ENCODE measurements at regions not wholly inside any gene's neighbourhood (a gene's known extent, or its start where the extent isn't known, plus 50 kb on each side); places are given as distances from the start of the nearest gene placed in this dataset.

DNA sequence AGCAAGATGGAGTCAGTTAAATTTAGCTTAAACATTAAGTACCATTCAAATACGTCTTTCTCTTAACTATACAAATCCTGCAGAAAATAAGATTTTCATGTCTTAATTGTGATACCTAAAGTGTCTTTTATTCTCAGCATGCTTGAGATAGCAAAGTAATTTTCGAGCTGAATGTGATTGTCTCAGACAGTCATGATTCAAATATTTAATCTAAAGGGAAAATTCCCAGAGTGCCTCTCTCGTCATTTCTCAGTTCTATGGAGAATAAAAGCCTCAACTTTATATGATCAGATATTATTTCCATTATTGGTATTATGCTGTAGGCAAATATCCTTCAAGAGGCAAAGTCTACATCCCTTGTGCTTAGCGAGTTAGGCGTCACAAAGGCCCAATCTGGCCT lies 589.9 kb downstream of the TAFA4 start:
- H3K4me1 ChIP-seq = no peaks in the 10 kb centered on the region
- no peak overlapping the region for H3K4me3 ChIP-seq
- no peaks in the 10 kb centered on the region for H3K36me3 ChIP-seq
- TF ChIP-seq Cebpa-rat (IDR thresholded peaks at IDR 0.05) = no peak
- H3K27ac ChIP-seq = no peak overlapping the region
- no peaks in the 10 kb centered on the region for H4K20me1 ChIP-seq
- no peak overlapping the region for H3K9ac ChIP-seq
- H3K9me3 ChIP-seq (replicated peaks in 1 of 11) = no peaks in the 10 kb centered on the region
- H3K27me3 ChIP-seq = no peaks in the 10 kb centered on the region
- no peak overlapping the region for H3K4me2 ChIP-seq

- Histone ChIP-seq H3K27ac (no peak overlapping the region), H3K27me3 (no peaks in the 10 kb centered on the region), H3K4me2 (no peak overlapping the region), H4K20me1 (no peaks in the 10 kb centered on the region), H3K9me3 (replicated peaks in 1 of 11) (no peaks in the 10 kb centered on the region), H3K4me1 (no peaks in the 10 kb centered on the region), H3K9ac (no peak overlapping the region), H3K4me3 (no peak overlapping the region), H3K36me3 (no peaks in the 10 kb centered on the region)
- TF ChIP-seq Cebpa-rat (IDR thresholded peaks at IDR 0.05) = no peak
Measured at GRCh38 chr3:68336042-68336441, 596.3 kb downstream of the TAFA4 start.

- Histone ChIP-seq H4K20me1 (no peaks in the 10 kb centered on the region), H3K9ac (no peak overlapping the region), H3K4me2 (no peak overlapping the region), H3K9me3 (replicated peaks in 1 of 11) (no peaks in the 10 kb centered on the region), H3K4me3 (no peak overlapping the region), H3K36me3 (no peaks in the 10 kb centered on the region), H3K27me3 (no peaks in the 10 kb centered on the region), H3K27ac (no peak overlapping the region), H3K4me1 (no peaks in the 10 kb centered on the region)
- TF ChIP-seq Cebpa-rat (IDR thresholded peaks at IDR 0.05) = no peak
Measured at GRCh38 chr3:68334367-68334986, 597.9 kb downstream of the TAFA4 start.

- no peaks in the 10 kb centered on the region for H3K9me3 ChIP-seq (replicated peaks in 1 of 11)
- no peaks in the 10 kb centered on the region for H3K36me3 ChIP-seq
- no peak overlapping the region for H3K4me3 ChIP-seq
- H3K27me3 ChIP-seq = no peaks in the 10 kb centered on the region
- H3K27ac ChIP-seq = no peak overlapping the region
- H3K4me2 ChIP-seq = no peak overlapping the region
- no peak overlapping the region for H3K9ac ChIP-seq
- no peaks in the 10 kb centered on the region for H4K20me1 ChIP-seq
- H3K4me1 ChIP-seq = no peaks in the 10 kb centered on the region
- no peak for TF ChIP-seq Cebpa-rat (IDR thresholded peaks at IDR 0.05)
Measured at GRCh38 chr3:68328049-68328448, 604.3 kb downstream of the TAFA4 start.

DNA sequence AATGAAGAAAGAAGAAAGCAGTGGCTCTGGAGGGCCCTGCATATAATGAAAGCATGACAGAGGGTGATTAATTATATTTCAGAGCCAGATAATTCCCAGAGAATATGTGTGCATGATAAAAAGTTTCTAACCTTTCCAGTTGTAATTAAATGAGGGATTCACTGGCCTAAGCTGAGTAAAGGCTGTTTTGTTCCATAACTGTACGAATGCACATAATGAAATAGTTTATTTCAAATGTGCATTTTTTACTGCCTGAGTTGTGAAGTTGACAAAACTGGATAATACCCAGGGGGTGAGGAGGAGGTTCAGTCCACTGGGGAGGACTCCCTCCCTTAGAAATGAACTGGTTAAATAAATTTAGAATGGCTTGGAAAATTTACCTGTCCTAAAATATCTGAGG lies 616.4 kb downstream of the TAFA4 start:
- TF ChIP-seq Cebpa-rat (IDR thresholded peaks at IDR 0.05) = no peak
- Histone ChIP-seq H3K4me2 (no peak overlapping the region), H4K20me1 (no peaks in the 10 kb centered on the region), H3K27ac (no peak overlapping the region), H3K4me1 (no peaks in the 10 kb centered on the region), H3K9ac (no peak overlapping the region), H3K4me3 (no peak overlapping the region), H3K36me3 (no peaks in the 10 kb centered on the region), H3K9me3 (replicated peaks in 1 of 11) (peaks cover 0 to 9% (median 0%) of the 10 kb centered on the region in 11 experiments; a peak in 2 of 22 replicates), H3K27me3 (no peaks in the 10 kb centered on the region)

DNA sequence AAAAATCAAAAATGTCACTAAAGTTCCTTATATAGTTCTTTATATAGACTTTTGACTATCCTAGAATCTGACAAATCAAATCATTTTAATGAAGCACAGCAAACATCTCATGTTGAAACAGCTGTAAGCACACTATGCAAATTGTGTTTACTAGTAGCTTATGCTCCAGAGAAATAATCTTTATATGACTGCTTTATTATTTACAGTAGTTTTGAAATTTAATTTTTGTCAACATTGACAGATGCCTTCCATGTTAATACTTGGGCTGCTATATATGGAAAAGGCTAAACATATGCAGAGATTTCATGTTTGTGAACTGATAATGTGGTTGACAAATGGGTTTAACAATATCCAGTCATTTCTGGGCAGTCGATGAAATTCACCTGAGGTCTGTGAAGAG lies 616.8 kb downstream of the TAFA4 start:
- H3K4me1 ChIP-seq = no peaks in the 10 kb centered on the region

GRCh38 chr3:68306571-68306970 lies 625.8 kb downstream of the TAFA4 start:
- no peaks in the 10 kb centered on the region for H3K36me3 ChIP-seq
- no peak for TF ChIP-seq Cebpa-rat (IDR thresholded peaks at IDR 0.05)
- H3K4me1 ChIP-seq = no peaks in the 10 kb centered on the region
- no peak overlapping the region for H3K4me2 ChIP-seq
- H3K27me3 ChIP-seq = no peaks in the 10 kb centered on the region
- no peak overlapping the region for H3K9ac ChIP-seq
- H3K27ac ChIP-seq = no peak overlapping the region
- no peaks in the 10 kb centered on the region for H4K20me1 ChIP-seq
- H3K9me3 ChIP-seq (replicated peaks in 1 of 11) = no peaks in the 10 kb centered on the region
- no peak overlapping the region for H3K4me3 ChIP-seq

More for the DNA sequence above, 616.8 kb downstream of the TAFA4 start:
- Histone ChIP-seq H3K9ac (no peak overlapping the region), H3K9me3 (replicated peaks in 1 of 11) (peaks cover 0 to 9% (median 0%) of the 10 kb centered on the region in 11 experiments; a peak in 2 of 22 replicates), H4K20me1 (no peaks in the 10 kb centered on the region), H3K4me3 (no peak overlapping the region), H3K4me2 (no peak overlapping the region), H3K27me3 (no peaks in the 10 kb centered on the region), H3K27ac (no peak overlapping the region), H3K36me3 (no peaks in the 10 kb centered on the region)
- no peak for TF ChIP-seq Cebpa-rat (IDR thresholded peaks at IDR 0.05)

- H3K27me3 ChIP-seq = no peaks in the 10 kb centered on the region
- H3K4me2 ChIP-seq = no peak overlapping the region
- TF ChIP-seq Cebpa-rat (IDR thresholded peaks at IDR 0.05) = no peak
- no peak overlapping the region for H3K27ac ChIP-seq
- H3K36me3 ChIP-seq = no peaks in the 10 kb centered on the region
- no peak overlapping the region for H3K9ac ChIP-seq
- H3K4me3 ChIP-seq = no peak overlapping the region
- no peaks in the 10 kb centered on the region for H4K20me1 ChIP-seq
- no peaks in the 10 kb centered on the region for H3K4me1 ChIP-seq
- peaks cover 8 to 14% (median 12%) of the 10 kb centered on the region in 11 experiments; a peak in 19 of 22 replicates for H3K9me3 ChIP-seq (replicated peaks in 1 of 11)
Measured at GRCh38 chr3:68295457-68295856, 636.9 kb downstream of the TAFA4 start.

GRCh38 chr3:68290333-68290732 lies 635.9 kb upstream of the SUCLG2 start:
- Histone ChIP-seq H3K36me3 (no peaks in the 10 kb centered on the region), H3K27ac (no peak overlapping the region), H3K4me3 (no peak overlapping the region), H4K20me1 (no peaks in the 10 kb centered on the region), H3K9ac (no peak overlapping the region), H3K4me1 (no peaks in the 10 kb centered on the region), H3K9me3 (replicated peaks in 1 of 11) (no peaks in the 10 kb centered on the region), H3K27me3 (no peaks in the 10 kb centered on the region), H3K4me2 (no peak overlapping the region)
- TF ChIP-seq Cebpa-rat (IDR thresholded peaks at IDR 0.05) = no peak

DNA sequence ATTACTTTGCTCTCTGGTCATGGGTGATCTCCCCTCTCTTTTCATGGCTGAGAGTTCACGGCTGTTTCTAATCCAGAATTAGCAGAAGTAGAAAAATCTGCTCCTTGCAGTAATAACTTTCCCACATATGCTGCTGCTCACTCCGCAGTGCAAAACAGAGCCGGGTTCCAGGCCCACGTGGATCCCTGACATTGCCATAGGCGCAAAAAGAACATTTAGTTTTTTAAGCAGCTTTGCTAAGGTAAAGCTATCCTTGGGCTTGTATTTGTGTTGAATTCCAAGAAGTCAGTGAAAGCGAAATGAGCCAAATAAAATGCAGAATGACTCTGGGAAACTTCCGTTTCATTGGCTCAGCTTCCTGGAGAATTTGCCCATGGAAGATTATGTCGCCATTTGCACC lies 633.7 kb upstream of the SUCLG2 start:
- H3K4me2 ChIP-seq = no peak overlapping the region
- H3K9ac ChIP-seq = no peak overlapping the region
- H3K27me3 ChIP-seq = no peaks in the 10 kb centered on the region
- H3K4me3 ChIP-seq = no peak overlapping the region
- no peak overlapping the region for H3K27ac ChIP-seq
- H3K4me1 ChIP-seq = no peaks in the 10 kb centered on the region
- TF ChIP-seq Cebpa-rat (IDR thresholded peaks at IDR 0.05) = no peak
- no peaks in the 10 kb centered on the region for H3K9me3 ChIP-seq (replicated peaks in 1 of 11)
- no peaks in the 10 kb centered on the region for H3K36me3 ChIP-seq
- no peaks in the 10 kb centered on the region for H4K20me1 ChIP-seq
